H1 (cell line): ENCODE measurements at regions not wholly inside any gene's neighbourhood (a gene's known extent, or its start where the extent isn't known, plus 50 kb on each side); places are given as distances from the start of the nearest gene placed in this dataset.
"Not testable (repeated sequence)": the region's sequence is repeated elsewhere in the genome, so short reads cannot be mapped to it uniquely, and the experiment has no call there.

Experiments used
- CTCF ChIA-PET: fragments of 300-600 bp; sonication (Branson Sonifier 250); formaldehyde crosslinking; loops from one replicate; lab custom pipeline; 2021; ENCODE audit not compliant: partially characterized antibody; lab: Charles Lee
- POLR2A ChIA-PET: fragments of 300-600 bp; sonication (Branson Sonifier 250); formaldehyde crosslinking; loops from one replicate; lab custom pipeline; 2021; ENCODE audit warnings: inconsistent platforms; ENCODE audit not compliant: partially characterized antibody; lab: Charles Lee
- DNase-seq, 2 experiments: peaks; one replicate each; pipeline versions ENCODE4 v3.0.0 to v3.0.0-alpha.2; 2010 to 2022; ENCODE audit warnings: low spot score in 2 of 2, low read depth in 1 of 2, mixed read lengths in 1 of 2
- FAIRE-seq: peaks from 2 replicates; lab custom pipeline; 2011; peaks lifted over from hg19 to GRCh38; lab: Jason Lieb, UNC
- H2AFZ ChIP-seq: 2 replicates; pipeline ENCODE4 v1.8.1; 2012; ENCODE audit warnings: low read length, inconsistent platforms
- H2AK5ac ChIP-seq: 2 replicates; pipeline ENCODE4 v1.6.1; 2013; ENCODE audit warnings: low read depth, low read length
- H2BK120ac ChIP-seq: replicated peaks from 2 replicates; pipeline ENCODE3; 2013; ENCODE audit warnings: low read depth, low read length, inconsistent platforms
- H2BK12ac ChIP-seq: 2 replicates; pipeline ENCODE4 v1.6.1; 2013; ENCODE audit warnings: low read depth, low read length
- H2BK15ac ChIP-seq: 2 replicates; pipeline ENCODE4 v1.6.1; 2013; ENCODE audit warnings: low read length
- H2BK20ac ChIP-seq: 2 replicates; pipeline ENCODE4 v1.6.1; 2013; ENCODE audit warnings: low read length
- H2BK5ac ChIP-seq: 2 replicates; pipeline ENCODE4 v1.6.1; 2013; ENCODE audit warnings: low read depth, low read length
- H3K14ac ChIP-seq: 2 replicates; pipeline ENCODE4 v1.6.1; 2013; ENCODE audit warnings: inconsistent platforms; ENCODE audit not compliant: insufficient read length
- H3K18ac ChIP-seq: 2 replicates; pipeline ENCODE4 v1.6.1; 2013; ENCODE audit warnings: low read length; ENCODE audit errors: extremely low read depth
- H3K23ac ChIP-seq: 2 replicates; pipeline ENCODE4 v1.6.1; 2013; ENCODE audit warnings: inconsistent platforms; ENCODE audit not compliant: insufficient read length
- H3K23me2 ChIP-seq: 2 replicates; pipeline ENCODE4 v1.6.1; 2013; ENCODE audit warnings: low read depth, low read length
- H3K27ac ChIP-seq: 2 replicates; pipeline ENCODE4 v1.6.1; 2011; ENCODE audit warnings: low read depth, low read length, inconsistent platforms
- H3K27me3 ChIP-seq, 4 experiments: replicated peaks in 1 of 4; 1 replicate in 1 of 4; 2 replicates in 3 of 4; pipeline versions ENCODE4 v1.6.1 to v1.8.1; 2011 to 2013; ENCODE audit warnings: low read length in 3 of 4, mild to moderate bottlenecking in 3 of 4, inconsistent platforms in 2 of 4, mixed read lengths in 2 of 4, moderate library complexity in 1 of 4; ENCODE audit not compliant: control insufficient read depth in 3 of 4, insufficient read depth in 3 of 4; ENCODE audit errors: extremely low read depth in 1 of 4
- H3K36me3 ChIP-seq, 4 experiments: 2 replicates each; pipeline versions ENCODE4 v1.6.1 to v1.8.1; 2011 to 2013; ENCODE audit warnings: mild to moderate bottlenecking in 4 of 4, low read length in 3 of 4, moderate library complexity in 2 of 4, control low read depth in 1 of 4, inconsistent platforms in 1 of 4; ENCODE audit not compliant: insufficient read depth in 4 of 4, control insufficient read depth in 2 of 4
- H3K4ac ChIP-seq: replicated peaks from 2 replicates; pipeline ENCODE3; 2013; ENCODE audit warnings: low read length, low read depth, mixed read lengths, inconsistent platforms; ENCODE audit not compliant: insufficient read length
- H3K4me1 ChIP-seq, 4 experiments: replicated peaks in 1 of 4; 1 replicate in 1 of 4; 2 replicates in 3 of 4; pipeline versions ENCODE4 v1.6.1 to v1.8.1; 2011 to 2013; ENCODE audit warnings: low read length in 3 of 4, inconsistent platforms in 2 of 4, mixed read lengths in 1 of 4; ENCODE audit not compliant: insufficient read depth in 4 of 4, control insufficient read depth in 3 of 4
- H3K4me2 ChIP-seq, 2 experiments: 2 replicates each; pipeline versions ENCODE4 v1.6.1 to v1.8.1; 2011 to 2013; ENCODE audit warnings: low read depth in 2 of 2, low read length in 2 of 2, control low read depth in 1 of 2, inconsistent platforms in 1 of 2, mild to moderate bottlenecking in 1 of 2; ENCODE audit not compliant: insufficient read depth in 1 of 2
- H3K4me3 ChIP-seq, 4 experiments: fragments of 200-600, 300-600 bp in 1 of 4; sonication (generic), shearing (Covaris generic), sonication (Bioruptor Twin) in 1 of 4; 2 replicates each; pipeline versions ENCODE4 v1.5.1 to v1.8.1; 2011 to 2016; ENCODE audit warnings: low read length in 4 of 4, low read depth in 3 of 4, control low read depth in 2 of 4, inconsistent platforms in 2 of 4, mild to moderate bottlenecking in 2 of 4, mixed read lengths in 1 of 4, moderate library complexity in 1 of 4; ENCODE audit not compliant: insufficient read depth in 2 of 4; ENCODE audit errors: extremely low read depth in 1 of 4
- H3K56ac ChIP-seq: replicated peaks from 2 replicates; pipeline ENCODE3; 2013; ENCODE audit warnings: low read depth, mild to moderate bottlenecking, mixed read lengths, low read length, inconsistent platforms; ENCODE audit not compliant: insufficient read length
- H3K79me1 ChIP-seq: 2 replicates; pipeline ENCODE4 v1.6.1; 2013; ENCODE audit warnings: low read depth, low read length, control low read depth
- H3K79me2 ChIP-seq, 2 experiments: 2 replicates each; pipeline versions ENCODE4 v1.6.1 to v1.8.1; 2012 to 2013; ENCODE audit warnings: low read length in 2 of 2, mild to moderate bottlenecking in 2 of 2, inconsistent platforms in 1 of 2; ENCODE audit not compliant: insufficient read depth in 2 of 2, control insufficient read depth in 1 of 2
- H3K9ac ChIP-seq, 4 experiments: replicated peaks in 1 of 4; 1 replicate in 1 of 4; 2 replicates in 3 of 4; pipeline versions ENCODE4 v1.6.1 to v1.8.1; 2011 to 2013; ENCODE audit warnings: low read depth in 3 of 4, low read length in 3 of 4, control low read depth in 2 of 4, mild to moderate bottlenecking in 2 of 4, moderate library complexity in 2 of 4, inconsistent platforms in 1 of 4; ENCODE audit errors: extremely low read depth in 1 of 4
- H3K9me3 ChIP-seq, 2 experiments: 2 replicates each; pipeline versions ENCODE4 v1.6.1 to v1.8.1; 2012 to 2013; ENCODE audit warnings: mild to moderate bottlenecking in 2 of 2, moderate library complexity in 2 of 2, control low read depth in 1 of 2, inconsistent platforms in 1 of 2, low read depth in 1 of 2, low read length in 1 of 2, mixed read lengths in 1 of 2; ENCODE audit not compliant: insufficient read depth in 2 of 2
- H4K20me1 ChIP-seq, 2 experiments: replicated peaks in 1 of 2; 2 replicates each; pipeline versions ENCODE3 to v1.8.1; 2011 to 2013; ENCODE audit warnings: inconsistent platforms in 2 of 2, low read length in 2 of 2, mild to moderate bottlenecking in 1 of 2; ENCODE audit not compliant: insufficient read depth in 2 of 2, control insufficient read depth in 1 of 2
- H4K5ac ChIP-seq: 2 replicates; pipeline ENCODE4 v1.6.1; 2013; ENCODE audit warnings: low read length, low read depth, mixed read lengths, inconsistent platforms; ENCODE audit not compliant: insufficient read length
- H4K8ac ChIP-seq: 2 replicates; pipeline ENCODE4 v1.8.0; 2013; ENCODE audit warnings: mild to moderate bottlenecking, moderate library complexity, low read length, inconsistent platforms; ENCODE audit not compliant: insufficient read depth; ENCODE audit errors: extremely low read depth
- H4K91ac ChIP-seq: replicated peaks from 2 replicates; pipeline ENCODE3; 2013; ENCODE audit warnings: low read length, mixed read lengths, inconsistent platforms; ENCODE audit not compliant: insufficient read length
- WGBS, 2 experiments: shearing (Covaris generic) in 1 of 2; methylation state at CpG; one replicate each; pipeline versions ENCODE4 v1.1.6 to v1.1.7; 2013 to 2015; ENCODE audit warnings: low lambda C conversion rate in 2 of 2, mixed read lengths in 2 of 2, inconsistent platforms in 1 of 2, low coverage in 1 of 2, missing lambda C conversion rate in 1 of 2; ENCODE audit not compliant: insufficient replicate concordance in 2 of 2, insufficient coverage in 1 of 2, insufficient read length in 1 of 2; ENCODE audit errors: extremely low coverage in 1 of 2, missing lambda C conversion rate in 1 of 2; 5-methylcytosine and 5-hydroxymethylcytosine counted together

DNA sequence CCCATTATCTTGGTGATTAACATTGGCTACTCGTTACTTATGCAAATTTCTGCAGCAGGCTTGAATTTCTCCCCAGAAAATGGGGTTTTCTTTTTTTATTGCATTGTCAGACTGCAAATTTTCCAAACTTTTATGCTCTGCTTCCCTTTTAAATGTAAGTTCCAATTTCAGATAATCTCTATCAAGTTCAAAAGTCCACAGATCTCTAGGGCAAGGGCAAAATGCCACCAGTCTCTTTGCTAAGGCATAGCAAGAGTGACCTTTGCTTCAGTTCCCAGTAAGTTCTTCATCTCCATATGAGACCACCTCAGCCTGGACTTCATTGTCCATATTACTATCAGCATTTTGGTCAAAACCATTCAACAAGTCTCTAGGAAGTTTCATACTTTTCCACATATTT is 108.5 kb upstream of the ECI2 start:
- H2BK20ac ChIP-seq, H3K27me3 ChIP-seq, H2BK5ac ChIP-seq, H2BK15ac ChIP-seq, H3K23ac ChIP-seq, FAIRE-seq, H3K79me2 ChIP-seq, H3K23me2 ChIP-seq, CTCF ChIA-PET, H2AK5ac ChIP-seq, POLR2A ChIA-PET, H4K5ac ChIP-seq, H3K4me3 ChIP-seq, H2BK120ac ChIP-seq, H3K9ac ChIP-seq, H3K4ac ChIP-seq, H2AFZ ChIP-seq, H3K4me2 ChIP-seq, H4K8ac ChIP-seq, H3K14ac ChIP-seq, H3K18ac ChIP-seq, H4K20me1 ChIP-seq, H3K4me1 ChIP-seq, DNase-seq, H3K79me1 ChIP-seq, H3K56ac ChIP-seq, H2BK12ac ChIP-seq, H3K36me3 ChIP-seq, H4K91ac ChIP-seq, H3K27ac ChIP-seq: not testable (repeated sequence)
- H3K9me3 ChIP-seq: peaks cover 7 to 14% of the 10 kb centered on the region in 2 experiments; a peak in 3 of 4 replicates
- 78% methylated on average over 1 of the region's 1 CpG; no CpG with 5 or more reads in 1 of the 2 experiments for WGBS, 2 experiments
